HG02884 (cell line): ENCODE measurements at regions not wholly inside any gene's neighbourhood (a gene's known extent, or its start where the extent isn't known, plus 50 kb on each side); places are given as distances from the start of the nearest gene placed in this dataset.

ENCODE experiments used
- ATAC-seq: cut with Tn5 transposase; IDR thresholded peaks from one replicate; pipeline ENCODE4 v1.9.1; 2021; ENCODE audit warnings: mild to moderate bottlenecking, moderate library complexity; ENCODE audit not compliant: unreplicated experiment

DNA sequence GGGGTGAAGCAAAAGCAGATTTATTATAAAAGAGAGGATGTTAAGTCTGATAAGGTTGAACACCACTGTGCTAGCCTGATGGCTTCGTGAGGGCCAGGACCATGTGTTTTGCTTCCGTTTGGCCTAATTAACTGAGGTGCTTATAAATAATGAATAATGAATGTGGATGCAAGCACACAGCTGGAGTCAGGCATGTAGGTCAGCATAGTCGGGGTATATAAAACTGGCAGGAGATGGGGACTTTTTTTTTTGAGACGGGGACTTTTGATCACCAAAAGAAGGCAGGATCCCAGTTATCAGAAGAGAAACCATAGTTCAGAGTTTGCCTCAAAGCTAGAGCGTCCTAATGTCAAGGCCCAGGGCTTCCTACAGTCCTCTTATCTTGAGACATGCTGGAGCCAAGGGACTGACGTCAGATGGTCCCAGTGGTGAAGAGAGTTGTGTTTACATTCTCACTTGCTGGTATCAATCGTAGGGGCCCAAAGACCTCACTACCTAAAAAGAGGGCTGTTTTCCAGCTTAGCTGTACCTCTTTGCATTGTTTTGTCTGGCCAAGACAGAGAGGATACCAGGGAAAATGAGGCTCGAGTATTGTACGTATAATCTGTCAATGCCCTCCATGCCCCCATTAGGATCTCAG lies 50.4 kb downstream of the RTL9 start:
- ATAC-seq: no peak

DNA sequence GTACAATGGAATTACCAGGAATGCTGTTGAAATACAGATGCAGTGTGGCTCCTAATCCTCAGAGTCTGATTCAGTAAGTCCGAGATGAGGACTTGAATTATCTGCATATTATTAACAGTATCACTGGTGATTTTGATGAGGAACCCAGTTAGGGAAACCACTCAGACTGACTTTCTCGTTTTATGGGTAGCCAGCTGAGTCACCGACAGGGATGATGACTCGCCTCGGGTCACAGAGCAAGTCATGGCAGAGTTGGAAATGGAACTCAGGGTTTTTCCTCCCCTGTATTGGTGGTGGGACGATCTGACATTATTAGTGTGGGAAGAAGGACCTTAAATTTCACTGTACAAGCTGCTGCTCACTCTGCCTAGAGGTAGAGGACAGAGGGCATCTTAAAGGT lies 51.3 kb downstream of the RTL9 start:
- ATAC-seq: no peak

DNA sequence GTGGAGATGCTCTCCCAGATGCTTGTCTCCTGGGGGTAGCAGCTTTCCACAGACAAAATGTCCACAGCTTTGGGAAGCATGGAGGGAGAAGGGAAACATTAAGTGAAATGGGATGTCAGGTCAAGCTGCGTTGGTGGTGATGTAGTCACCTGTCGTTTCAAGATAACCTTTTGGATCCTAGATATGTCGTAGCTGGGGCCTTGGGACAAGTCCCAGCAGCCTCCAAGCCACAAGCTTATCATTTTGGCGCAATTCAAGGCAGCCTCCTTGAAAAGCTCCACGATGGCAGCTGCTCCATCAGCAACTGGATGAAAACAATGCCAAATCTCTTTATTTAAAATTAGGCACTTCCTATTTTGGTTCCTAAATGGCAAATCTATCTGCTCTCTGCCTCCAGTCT lies 52.0 kb downstream of the RTL9 start:
- no peak for ATAC-seq

DNA sequence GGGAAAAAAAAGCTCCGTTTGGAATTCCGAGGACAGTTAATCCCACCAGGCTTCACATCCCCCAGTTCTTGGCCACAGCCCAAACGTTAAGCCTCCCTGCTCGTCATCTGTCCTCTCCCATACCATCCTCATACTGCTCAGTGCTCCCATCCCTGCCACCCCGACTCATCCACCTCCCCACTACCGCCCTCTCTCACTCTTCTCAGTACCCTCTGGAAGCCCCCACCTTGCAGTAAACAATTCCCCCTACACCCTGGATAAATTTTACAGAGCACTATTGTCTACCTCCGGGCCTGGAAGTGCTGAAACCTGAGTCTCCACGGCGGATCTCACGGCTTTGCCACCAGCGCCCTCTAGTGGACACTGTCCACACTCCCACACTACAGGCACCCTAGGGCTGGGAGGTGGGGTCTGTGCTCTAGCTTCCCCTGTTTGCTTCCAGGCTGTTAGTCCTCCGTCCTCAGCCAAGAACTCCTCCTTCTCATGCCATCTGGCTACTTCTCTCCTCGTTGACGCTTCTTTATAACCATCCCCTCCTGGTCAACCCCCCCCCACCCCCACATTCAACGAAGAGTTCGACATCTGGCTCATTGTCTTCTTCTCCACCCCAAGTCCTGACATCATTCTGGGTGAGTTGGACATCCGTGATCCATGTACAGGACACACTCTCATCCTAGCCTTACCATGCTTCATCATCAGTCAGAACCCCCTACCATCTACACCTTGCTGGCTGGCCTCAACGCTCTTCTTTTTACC lies 54.5 kb downstream of the RTL9 start:
- ATAC-seq: peak; percentile 52

DNA sequence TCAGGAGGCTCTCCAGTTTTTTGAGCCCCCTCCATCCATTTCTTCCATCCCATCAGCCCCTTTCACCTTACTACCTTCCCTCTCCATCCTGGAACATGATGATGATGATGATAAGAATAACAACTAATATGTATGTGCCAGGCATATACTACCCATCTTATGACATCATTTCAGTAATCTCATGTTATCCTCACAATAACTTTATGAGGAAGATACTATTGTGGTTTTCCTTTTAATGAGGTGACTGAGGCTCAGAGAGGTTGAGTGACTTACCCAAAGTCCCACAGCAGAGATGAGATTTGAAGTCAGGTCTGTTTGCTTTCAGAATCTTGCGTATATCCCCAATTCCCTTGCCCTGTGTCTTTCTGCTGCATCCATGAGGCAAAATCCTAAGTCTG lies 55.1 kb downstream of the RTL9 start:
- ATAC-seq: no peak

DNA sequence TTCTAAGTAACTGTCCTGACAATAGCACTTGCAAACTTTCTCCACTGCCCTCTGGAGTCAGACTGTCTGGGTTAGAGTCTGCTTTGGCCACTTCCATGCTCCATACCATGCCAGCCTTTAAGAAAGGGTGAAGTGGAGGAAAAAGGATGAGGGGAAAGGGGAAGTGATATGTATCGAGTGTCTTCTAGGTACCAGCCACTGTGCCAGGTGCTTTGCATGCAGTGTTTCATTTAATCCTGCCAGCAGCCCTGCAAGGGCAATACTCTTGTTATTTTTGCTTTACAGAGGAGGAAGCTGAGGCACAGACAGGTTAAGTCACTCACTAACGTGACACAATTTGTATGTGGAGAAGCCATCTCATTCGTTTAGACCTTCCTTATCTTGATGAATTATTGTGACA lies 55.6 kb downstream of the RTL9 start:
- ATAC-seq: peak; percentile 19

DNA sequence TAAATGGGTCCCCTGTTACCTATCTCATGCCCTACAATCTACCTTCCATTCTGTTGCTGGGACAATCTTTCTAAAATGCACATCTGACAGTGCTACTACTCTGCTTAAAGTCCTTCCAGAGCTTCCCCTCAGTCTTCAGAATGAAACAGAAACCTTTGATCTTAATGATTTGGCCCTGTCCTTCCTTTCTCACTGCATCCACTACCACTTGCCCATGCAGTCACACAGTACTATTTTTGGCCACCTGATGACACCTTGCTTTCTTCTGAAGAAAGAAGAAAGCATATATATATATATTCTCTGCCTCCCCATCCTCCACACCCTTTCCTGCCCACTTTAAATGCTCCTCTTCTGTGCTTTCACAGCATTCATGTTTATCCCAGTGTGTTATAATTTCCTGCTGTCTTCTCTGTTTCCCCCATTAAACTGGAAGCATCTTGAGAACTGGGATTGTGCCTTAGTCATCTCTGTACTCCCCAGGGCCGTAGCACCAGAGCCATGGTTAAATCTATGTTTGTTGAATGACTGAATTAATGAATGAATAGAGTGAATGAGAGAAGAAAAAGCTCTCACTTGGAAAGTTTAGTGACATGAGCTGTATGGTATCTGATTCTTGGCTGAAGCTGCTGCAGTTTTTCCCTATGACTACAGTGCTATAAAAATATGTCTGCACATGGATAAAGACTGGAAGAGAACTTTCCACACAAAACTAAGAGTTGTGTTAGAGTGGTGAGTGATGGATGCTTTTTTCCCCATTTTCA lies 56.2 kb downstream of the RTL9 start:
- ATAC-seq: peak; percentile 86

DNA sequence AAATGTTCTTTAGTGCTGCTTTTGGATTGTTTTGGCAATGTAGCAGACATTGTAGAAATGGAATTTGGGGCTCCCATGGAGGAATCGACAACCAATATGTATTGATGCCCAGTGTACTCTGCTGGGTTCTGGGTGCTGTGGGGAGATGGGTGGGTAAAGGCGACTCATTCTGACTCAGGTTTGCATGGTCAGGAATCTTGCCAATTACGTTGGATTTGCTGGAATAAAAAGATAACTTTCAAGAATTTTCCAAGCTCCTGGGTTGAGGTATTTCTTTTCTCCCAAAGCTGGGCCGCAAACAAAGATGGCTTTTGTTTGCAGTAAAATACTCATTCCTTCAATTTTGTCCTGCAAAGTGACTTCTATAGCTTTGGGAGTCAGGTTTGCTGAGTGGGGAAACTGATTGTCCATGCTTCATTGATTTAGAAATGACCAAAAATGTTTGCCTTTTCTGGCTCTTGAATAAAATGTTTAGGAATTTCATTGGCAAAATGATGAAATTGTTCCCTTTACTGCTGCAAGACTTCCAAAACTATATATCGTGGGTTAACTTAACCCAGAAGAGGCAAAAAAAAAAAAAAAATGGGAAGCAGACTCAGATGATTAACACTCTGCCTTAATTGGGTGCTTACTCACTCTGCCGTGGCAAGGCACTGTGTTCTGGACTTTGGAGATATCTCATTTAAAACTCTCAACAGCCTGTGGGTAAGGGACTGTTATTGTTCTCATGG lies 57.0 kb downstream of the RTL9 start:
- no peak for ATAC-seq

DNA sequence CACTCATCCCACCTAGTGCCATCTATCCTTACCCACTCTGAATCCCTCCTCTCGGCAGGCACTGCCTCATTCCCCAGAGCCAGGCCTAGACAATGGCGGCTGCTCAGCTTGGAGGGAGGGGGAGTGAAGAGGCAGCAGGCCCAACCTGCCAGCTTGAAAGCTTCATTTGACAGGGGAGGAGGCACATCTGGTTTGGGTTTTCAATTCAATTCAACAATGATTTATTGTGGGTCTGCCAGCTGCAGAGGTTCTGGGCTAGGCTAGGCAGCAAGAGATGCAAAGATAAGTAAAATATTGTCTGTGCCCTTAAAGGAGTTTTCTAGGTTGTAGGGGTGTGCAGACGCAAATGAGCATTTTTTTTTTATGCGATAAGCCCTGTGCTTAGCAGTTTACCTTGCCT lies 58.5 kb downstream of the RTL9 start:
- no peak for ATAC-seq

DNA sequence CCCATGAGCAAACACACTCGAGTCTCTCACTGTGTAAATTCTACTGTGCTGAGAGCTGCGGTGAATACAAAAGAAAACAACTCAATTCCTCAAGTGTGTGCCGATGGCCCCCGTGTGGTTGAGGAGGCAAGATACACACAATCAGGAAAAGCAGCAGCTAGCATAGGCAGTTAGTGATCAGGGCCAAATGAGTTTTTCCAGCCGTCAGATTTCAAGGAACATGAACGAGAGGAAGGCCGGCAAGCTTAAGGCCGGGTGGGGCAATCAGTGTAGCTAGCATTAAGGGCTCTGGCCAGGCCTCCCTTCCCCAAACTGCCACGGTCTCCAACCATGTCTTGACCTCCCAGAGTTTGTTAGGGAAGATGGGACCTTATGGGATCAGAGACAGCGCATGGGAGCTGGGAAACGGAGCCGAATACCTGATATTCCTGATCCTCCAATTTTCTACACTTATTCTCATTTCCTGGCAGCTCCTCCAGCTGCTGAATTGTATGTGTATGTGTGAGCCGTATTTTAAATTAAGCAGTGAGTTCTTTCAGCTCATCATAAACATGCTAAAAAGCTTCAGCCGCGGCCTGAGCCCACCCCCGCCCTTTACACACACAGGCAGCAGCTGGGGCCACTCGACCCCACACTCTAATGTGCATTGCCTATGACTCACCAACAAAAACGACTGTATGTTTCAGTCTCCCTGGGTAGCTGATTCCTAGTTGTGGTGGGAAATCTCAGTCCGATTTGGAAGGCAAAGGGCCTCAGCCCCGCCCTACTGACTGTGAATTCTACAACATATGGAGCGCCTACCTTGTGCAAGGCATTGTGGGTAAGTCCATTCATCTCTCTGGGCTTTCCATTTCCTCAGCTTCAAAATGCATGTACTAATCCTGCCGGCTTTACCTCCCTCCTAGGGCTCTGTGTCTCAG lies 59.9 kb downstream of the RTL9 start:
- no peak for ATAC-seq

DNA sequence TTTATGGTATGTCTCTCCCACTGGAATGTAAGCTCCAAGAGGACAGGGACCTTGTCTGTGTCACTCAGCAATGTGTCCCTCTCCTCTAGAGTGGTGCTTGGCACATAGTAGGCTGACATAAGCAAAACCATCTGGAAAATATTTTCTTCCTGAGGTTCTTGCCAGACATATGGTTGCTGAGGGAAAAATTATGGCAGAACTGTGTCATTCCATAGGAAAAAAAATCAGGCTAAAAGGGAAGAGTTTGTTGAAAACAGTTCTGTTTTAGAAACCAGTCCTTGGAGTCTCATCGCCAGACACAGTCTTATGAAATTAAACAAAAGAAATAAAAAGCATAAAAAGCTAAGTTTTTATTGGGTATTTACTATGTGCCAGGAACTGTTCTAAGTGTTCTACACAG lies 60.9 kb downstream of the RTL9 start:
- ATAC-seq: no peak

DNA sequence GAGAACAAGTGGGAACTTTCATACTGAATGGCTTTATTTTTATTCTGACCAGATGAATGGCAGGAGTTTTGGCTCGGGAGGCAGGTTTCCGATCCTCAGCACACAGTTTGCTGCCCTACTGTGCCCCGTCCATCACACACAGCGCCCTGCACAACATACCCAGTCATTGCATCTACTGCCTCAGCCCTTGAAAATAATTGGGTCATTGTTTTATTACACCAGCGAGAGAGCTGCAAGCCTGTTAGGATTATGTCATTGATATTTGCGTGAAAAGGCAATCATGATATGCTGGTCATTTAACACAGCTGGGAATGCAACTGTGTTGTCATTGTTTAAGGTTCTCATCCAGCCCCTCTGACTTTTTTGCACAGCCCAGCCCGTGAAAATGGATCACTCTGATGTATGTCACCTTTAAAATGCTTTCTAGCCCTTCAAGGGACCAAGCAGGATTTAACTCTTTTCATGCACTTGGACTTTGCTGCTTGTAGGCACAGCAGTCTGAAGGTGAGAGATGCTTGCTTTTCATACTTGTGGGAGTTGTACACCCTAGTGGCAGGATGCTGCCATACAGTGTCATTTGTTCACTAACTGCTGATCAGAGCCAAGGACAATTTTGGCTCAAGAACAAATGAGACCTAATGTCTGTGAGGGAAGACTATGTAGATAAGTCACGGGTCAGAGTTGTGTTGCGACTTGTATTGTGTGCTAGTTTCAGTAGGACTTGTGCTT lies 62.3 kb downstream of the RTL9 start:
- ATAC-seq: peak; percentile 69

DNA sequence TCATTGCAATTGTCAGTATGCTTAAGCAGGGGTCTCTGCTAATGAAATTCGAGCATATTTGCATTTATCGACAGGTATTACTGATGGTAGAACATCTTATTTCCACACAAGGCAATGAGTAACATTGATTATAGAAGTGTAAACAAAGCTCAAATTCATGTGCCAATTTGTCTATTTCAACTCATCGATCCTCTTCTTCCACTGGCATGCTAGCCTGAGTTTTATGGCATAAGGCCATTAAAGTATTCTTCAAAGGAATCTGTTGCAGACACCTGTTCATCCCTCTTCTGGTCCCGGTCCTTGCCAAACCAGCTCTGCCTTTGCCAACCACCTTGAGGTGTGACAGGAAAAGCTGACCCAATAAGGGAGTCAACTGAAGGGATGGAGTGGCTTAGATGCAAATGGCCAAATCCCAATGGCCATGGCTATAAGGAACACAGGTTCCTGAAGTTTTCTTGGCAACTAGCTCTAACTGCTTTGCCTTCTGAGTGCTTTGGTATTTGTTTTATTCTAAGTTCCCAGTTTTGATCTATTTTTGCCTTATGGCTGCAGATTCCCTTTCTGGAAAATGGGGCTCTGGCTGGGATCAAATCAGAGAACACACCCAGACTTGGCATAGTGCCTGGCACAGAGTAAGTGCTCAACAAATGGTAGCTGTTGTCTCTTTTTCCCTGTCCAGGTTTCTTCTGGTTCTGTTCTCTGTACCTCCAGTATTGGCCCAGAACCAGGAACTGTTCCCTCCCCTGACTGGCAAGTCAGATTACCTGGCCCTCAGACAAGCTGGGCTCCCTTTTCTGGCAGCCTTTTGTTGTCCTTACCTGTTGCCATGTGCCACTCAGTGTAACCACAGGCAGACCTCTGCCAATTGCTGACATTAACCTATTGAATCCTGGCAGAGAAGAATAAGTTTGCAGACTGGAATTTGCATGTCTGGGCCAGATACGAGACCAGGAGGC lies 63.1 kb downstream of the RTL9 start:
- ATAC-seq: no peak

DNA sequence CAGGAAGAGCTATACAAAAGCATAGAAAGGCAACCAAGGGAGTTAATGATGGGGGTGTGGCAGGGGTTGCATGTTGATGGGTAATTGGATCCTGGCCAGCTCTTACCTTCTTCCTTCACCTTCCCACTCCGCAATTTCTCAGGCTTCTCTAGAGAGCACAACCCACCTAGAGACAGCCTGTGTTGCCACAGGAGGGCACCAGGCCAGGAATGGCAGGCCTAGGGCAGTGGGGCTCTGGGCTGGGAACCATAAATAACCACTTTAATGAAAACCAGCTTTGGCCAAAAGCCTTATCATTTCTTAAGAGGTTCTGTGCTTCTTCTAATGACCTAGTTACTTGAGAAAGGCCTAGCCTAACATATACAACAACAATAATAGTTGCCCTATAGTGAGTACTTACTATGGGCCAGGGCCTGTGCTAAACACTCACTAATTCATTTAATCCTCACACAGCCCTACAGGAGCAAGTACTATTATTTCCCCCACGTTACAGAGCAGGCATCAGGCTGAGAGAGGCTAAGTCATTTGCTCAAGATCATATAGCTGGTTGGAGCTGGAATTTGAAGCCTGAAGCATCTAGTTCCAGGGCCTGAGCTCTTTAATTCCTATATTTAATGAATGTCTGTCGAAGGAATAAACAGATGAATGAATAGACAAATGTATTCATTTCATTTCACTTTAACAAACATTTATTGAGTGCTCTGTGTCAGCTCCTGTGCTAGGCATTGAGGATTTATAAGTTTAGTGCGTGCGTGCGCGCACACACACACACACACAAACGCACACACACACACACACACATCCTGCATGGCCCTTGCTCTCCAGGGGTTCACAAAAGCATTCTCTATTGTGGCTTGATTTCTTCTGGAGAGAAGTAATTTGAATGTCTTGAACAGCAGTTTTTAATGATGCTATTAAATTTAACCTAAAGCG lies 66.8 kb downstream of the RTL9 start:
- ATAC-seq: no peak

DNA sequence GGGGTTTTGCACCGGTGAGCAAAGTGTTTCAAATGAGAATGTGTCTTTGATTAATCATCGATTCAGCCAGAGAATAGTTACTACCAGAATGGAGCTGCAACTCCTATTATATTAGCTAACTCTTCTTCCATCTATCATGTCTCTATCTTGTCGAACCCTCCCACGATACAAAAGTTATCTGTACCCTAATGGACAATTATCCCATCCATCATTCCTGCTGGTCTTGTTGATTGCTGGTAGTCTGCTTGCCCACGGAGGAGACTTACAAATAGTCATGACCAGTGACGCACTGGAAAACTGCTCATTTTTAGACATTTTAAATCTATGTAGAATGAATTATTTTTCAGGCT lies 67.5 kb downstream of the RTL9 start:
- no peak for ATAC-seq

DNA sequence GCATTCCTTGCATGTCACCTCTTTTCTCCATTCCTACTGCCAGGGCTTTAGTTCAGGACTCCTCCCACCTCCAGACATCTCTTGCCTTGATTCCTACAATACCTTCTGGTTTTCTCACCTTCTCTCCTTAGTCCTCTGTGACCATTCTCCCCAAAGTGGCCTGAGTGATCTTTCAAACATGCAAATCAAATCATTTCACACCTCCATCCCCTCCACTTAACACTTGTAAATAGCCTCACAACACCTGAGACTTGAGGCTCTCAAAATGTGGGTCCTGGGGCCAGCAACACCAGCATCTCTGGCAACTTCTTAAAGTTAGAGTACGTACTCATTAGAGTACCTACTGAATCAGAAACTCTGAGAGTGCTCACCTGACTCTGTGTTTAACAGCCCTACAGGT lies 68.4 kb downstream of the RTL9 start:
- no peak for ATAC-seq

DNA sequence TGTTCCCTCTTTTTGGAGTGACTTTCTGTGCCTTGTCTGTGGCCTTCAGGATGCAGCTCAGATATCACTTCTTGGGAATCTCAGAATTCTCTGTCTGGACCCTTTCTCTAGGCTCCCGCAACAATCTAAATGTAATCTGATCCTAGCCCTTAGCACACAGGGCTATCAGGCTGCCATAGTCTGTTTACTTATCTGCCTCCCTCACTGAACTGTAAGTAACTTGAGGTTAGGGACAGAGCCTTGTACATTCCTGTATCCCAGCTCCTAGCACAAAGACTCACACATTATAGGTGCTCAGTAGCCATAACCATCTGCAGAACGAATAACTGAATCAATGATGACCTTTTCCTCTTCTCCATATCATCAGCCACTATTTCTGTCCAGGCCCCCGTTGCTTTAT lies 69.5 kb downstream of the RTL9 start:
- ATAC-seq: no peak
